Medulla oblongata (tissue), 1 donor: ENCODE measurements at regions not wholly inside any gene's neighbourhood (a gene's known extent, or its start where the extent isn't known, plus 50 kb on each side); places are given as distances from the start of the nearest gene placed in this dataset.

Source experiments
- DNase-seq: peaks from one replicate; pipeline ENCODE4 v3.0.0-alpha.2; 2015; ENCODE audit errors: extremely low spot score

DNA sequence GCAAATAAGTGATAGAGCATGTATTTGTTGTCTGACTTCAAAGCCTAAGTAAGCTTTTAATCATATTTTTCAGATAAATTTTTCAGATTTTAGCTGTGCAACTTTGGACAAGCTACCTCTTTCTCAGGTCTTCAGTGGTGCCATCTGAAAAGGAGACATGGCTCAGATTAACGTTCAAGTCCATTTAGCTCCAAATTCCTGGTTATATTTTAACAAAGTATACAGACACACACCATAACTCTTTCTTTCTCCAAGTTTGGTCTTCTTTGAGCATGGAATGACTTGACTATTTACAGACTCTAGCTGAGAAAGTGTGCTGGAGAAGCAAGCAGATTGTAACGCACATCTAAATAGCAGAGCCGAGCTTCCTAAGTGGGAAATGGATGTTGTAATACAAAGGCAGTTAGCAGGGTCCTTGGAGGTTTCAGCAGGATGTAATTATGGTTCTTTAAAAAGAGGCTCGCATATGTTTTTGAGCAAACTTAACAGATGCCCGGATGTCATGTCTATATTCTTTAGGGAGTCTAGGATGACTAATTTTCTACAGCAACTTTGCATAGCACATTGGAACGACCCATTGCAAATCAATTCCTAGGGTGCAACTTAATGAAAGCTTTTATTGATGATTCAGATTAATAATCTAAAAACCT, 128.1 kb upstream of the E2F8 start:
- no peak for DNase-seq

DNA sequence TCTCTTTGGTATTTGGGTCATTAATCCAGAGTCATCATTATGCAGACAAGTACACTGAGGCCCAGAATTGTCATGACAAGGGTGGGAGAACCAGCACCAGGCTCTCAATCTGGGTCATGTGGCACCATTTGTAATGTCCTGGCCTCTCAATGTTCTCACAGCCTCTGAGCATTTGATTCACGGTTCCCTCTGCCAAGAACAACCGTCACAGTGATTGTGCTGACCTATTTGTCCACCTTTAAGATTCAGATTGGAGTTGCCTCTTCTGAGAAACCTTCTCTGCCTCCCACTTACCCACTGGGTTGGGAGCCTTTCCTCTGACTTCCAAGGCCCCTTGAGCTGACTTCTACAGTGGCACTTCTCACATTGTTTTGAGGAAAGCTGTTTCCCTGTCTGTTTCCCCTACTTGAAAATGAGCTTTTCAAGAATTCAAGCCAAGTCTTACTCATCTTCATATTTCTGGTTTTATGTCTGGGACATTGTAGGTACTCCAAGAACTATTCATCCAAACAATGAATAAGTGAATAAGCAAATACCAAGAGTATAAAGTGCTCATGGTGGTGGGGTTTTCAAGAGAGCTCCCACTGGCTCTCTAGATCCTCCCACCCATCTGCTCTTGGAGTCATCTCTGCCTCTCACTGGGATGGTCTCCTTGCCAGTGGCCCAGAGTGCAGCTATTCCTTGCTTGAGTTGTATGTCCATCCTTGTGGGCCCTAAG, 126.4 kb upstream of the E2F8 start:
- DNase-seq = no peak

DNA sequence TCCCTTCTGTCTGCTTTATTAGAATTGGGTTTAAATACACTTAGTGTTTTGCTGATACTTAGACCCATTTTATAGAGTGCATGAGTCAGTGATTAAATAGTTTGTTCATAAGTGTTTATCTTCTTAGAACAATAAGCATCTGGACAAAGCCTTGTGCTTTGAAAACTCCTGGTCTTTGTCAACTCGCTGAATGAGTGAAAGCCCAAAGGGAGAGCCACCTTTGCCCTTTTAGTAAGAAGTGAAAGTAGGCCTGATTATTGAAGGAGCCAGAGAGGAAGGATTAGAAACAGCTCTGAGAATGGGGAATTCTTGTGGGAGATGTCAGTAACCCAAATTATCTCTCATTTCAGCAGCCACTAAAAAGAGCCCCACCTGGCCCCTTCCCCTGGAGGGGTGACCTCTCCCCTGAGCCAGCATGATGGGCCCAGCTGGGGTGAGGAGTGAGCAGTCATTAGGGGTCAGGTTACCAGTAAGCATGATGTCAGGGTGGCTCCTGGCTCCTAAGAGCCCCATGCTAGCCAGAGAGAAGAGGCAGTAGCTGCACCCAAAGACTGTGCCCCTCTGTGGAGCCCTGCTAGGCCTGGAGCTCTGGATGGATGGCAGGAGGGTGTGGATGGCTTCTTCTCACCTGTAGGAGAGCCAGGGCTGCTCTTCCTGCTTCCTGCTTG, 125.1 kb upstream of the E2F8 start:
- no peak for DNase-seq

DNA sequence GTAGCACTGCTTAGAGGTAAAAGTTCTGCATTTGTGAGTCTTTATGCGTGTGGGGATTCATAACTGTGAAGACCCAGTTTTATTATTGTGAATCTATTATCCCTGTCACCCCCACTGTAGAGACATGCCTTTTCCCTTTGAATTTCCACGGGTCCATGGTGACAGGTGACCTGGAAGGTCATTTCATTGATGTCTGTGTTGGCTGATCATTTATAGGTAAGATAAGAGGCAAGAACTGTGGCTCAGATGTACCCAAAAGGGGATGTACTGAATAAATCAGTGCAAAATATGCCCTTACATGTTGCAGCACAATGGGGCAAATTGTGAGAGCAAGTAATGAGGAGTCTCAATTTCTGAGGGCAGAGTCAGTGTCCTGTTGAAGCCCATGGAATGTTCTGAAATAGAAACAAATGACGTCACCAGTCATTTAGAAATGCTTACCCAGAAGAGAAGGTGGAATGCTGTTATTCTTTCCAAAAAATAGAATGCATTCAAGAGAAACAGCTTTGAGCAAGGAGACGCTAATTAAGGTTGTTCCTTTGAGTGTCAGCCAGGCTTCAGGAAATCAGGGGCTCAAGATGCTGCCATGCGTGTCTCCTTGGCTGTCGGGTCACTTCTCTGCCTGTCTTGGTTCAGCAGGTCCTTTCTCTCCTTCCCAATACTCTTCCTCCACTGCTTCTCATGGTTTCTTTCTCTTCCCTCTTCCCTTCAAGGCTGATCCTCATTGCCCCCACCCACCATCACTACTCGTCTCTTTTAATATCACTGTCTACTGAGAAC, 118.7 kb upstream of the E2F8 start:
- DNase-seq = no peak

DNA sequence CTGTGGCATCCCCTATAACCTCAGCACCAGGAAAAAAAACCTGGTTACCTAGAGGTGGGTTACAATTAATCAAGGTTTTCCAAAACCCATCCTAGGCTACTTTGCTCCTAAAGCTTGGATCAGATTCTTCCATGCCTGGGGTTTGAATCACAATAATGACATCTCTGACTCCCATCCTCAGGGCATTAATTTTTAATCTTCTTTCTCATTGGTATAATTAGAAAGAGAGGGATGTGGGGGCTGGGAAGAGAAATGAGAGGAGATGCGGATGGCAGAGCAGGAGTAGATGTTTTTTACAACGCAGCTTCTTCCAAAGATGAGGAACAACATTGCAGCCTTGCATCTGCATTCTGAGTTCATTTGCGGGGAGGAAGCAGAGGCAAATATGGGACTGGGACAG, 117.2 kb upstream of the E2F8 start:
- no peak for DNase-seq

DNA sequence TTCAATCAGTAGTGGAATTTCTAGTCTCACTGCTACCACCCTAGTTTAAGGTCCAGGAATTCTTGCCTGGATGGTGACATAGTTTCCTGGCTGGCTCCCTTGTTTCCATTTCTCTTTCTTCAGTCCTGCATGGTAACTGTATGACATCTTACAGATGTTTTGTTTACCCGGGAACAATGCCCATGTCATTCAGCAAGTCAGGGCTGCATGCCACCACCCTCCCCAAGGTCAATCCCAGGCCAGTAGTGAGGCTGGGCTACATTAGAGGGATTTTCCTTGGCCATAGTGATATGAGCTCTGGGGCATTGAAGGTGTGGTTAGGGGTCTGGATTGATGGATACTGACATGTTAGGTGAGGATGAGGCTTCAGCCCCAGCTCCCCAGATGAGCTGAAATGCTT, 114.9 kb upstream of the E2F8 start:
- no peak for DNase-seq

DNA sequence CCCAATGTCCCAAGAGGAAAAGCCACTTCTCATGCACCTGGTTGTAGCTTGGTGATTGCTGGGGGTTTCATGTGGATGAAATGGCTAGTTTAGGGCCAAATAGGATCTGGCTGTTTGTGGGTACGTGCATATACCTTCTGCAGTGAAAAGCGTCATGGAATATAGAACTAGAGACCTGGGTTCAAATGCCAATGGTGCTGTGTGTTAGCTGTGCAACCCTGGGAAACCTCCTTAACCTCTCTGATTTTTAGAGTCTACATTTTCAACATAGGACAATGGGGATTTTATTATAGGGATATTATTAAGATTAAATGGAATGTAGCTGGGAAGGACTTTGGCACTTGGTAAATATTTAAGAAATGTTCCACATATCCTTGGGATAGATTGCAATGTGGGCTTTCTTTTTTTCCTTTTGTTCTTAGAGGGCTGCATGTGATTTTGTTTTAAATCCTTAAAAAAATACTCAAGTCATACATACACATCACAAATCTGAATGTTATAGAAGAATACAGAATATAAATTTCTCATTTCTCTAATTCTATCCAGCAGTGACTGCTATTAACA, 112.6 kb upstream of the E2F8 start:
- DNase-seq = no peak

DNA sequence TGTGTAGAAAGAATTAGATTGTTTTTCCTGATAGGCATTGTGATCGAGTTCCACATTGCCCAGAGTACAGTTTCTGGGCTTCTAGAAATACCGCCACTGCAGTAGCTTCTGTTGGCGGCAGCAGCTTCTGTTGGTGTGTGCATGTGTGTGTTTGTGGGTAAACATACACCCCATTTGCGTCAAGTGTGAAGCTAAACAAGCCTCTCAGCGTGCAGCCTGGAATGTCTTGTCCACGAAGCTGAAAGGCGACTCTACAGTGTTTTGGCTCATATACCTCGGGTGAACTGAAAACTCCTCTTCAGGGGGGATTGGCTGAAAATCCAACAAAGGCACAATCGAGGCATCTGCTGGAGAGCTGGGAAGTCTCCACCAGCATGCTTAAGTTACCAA, 112.0 kb upstream of the E2F8 start:
- peak; percentile 17 for DNase-seq

DNA sequence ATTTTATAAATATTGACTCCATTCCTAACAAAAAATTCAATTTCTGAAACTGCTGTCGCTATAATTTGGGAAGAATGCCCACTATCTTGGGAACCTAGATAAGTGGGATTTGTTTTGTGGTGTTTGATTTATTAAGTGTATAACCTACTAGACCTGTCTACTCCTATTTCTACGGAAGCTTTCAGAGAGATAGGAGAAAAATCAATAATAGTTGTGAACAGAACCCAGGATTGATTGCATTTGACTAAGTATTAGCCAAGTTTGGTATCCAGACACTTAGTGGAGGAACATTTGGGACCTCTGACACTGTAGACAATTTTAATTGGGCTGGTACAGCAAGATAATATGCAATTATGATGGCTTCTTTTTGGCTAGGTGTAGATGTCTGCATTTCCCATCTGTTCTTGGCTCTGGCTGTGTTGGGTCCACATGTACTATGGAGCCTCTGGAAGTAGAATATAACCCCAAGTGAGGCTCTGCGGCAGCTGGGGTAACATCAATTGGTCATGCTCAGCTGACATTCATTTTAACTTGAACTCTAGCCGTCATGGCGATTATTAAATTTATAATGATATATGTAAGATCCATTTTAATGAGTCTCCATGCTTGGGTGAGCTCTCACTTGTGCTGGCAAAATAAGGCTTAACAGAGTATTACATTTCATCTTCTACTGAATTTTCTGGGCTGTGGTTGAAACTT, 111.5 kb upstream of the E2F8 start:
- DNase-seq = no peak

DNA sequence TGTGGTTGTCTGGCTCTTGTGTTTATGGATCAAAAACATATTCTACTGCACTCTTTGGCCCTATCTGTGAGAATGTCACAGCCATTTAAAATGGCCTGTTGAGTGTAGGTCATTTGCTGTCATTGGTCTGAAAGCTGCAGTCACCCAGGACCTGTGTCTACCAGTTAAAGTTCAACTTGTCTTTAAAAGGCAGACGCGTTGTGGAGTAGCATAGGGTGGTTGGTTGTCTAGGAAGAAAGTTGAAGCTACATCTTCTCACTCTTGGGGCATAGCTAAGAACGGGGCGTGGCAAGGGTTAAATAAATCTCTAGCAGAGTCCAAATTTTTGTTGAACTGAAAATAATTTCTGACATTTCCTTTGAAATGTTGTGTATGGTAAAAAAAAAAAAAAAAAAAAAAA, 110.7 kb upstream of the E2F8 start:
- DNase-seq = no peak

DNA sequence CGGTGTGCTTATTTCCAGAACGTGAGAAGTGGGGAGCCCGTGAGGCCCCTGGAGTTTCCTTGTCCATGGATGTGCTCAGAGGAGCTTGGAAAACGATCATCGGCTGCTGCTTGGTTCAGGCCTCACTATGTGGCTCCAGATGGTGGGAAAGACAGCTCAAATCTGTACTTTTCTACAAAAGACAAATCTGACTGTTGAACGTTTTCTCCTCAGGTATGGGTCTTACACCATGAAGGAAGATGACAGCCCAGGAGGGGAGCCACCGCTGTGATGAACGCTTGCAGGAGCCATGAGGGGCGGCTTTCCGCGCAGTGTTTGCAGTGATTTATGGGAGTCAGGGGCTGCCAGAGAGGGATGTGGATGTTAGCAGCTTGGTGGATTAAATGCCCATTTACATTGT, 109.4 kb upstream of the E2F8 start:
- DNase-seq = no peak

DNA sequence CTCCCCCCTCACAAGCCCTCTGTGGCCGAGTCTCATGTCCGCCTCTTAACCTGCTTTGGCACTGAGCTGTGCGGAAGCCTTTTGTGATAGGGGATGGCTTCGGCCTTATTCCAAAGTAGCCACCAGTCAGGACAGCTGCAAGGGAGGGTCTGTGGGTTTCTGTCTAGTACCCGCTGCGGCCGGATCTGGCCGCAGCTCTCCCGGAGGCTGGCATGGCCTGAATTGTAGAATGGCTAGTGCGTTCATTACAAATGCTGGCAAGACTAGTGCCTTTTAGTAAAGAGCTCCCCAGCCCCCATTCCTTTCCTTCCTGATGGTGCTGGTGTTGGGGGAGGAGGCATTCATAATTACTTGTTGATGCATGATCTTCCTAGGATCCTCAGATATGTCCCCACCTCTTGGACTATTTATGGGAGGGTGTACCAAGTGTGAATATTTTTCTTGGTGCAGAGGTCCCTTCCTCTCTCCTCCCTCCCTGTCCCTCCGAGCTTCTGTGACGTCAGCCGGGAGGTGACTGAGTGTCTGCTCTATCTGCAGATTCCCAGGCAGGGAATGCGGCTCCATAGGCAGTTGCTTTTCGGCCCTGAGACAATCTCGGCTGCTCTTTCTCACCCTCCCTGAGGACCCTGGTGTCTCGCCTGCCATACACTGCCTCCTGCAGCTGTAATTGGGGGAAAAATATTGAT, 108.7 kb upstream of the E2F8 start:
- peak; percentile 67 for DNase-seq

DNA sequence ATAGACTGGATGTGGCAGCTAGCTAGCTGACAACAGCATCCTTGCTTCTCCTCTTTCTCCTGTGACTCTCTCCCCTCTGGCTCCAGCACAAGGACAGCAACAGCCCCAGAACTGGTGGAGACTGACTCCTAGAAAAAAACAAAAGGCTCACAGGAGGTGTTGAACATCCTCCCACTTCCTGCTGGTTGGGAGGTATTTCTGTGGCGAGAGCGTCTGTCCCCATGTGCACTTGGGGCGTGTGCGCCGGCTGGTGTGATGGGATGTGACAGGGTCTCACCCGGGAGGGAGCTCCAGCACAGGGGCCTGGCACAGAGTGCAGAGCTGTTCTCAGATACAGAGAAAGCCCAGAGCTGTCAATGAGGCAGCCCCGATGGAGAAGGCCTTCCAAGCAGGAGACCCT, 107.2 kb upstream of the E2F8 start:
- no peak for DNase-seq

DNA sequence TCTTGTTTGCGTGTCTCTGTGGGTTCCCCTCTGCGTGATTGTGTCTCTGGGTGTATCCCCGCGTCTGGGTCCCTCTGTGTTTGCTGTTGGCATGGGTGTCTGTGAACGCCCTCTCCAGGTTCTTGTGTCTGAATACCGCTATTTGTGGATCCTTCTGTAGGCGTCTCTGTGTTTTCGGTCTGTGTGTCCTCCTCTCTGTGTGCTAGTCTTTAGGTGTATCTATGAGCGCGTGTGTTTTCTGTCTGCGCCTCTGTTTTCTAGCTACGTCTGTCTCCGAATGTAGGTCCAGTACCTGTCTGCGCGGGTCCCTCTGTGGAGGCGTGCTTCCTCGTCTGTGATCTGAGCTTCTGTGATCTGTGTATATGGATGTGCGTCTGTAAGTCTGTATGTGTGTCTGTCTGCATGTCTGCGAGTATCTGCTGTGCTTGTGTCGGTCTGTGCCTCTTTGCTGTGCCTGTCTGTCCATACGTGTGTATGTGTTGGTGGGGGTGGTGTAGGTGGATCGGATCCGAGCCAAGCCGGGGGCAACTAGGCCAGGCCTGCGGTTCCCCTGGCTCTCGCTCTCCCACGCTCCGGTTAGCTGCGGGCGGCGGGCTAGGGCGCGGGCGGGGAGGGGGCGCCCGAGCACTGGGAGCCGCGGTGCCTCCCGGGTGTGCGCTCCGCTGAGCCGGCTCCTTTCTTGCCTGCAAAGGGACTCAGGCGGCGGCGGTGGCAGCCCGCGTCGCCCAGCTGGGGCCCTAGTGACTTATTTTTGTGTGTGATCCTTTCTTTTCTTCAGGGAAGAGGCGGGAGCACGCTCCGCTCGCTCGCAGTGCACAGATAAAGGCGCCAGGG, 105.3 kb upstream of the E2F8 start:
- DNase-seq = peak; percentile 55

DNA sequence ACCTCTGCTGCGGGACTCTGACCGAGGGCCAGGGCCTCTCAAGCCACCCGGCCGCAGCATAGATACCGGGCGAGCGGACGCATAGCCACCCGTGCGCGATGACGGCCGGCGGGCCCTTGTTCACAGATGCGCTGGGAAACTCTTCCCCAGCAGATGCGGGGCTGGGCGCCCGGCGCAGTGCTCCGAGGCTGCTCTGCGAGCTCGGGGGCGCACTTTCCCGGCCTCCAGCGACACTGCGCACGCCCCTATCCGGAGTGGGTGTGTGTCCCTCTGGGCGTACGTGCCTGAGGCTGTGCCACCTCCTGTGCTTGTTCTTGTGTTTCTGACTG, 104.7 kb upstream of the E2F8 start:
- no peak for DNase-seq

DNA sequence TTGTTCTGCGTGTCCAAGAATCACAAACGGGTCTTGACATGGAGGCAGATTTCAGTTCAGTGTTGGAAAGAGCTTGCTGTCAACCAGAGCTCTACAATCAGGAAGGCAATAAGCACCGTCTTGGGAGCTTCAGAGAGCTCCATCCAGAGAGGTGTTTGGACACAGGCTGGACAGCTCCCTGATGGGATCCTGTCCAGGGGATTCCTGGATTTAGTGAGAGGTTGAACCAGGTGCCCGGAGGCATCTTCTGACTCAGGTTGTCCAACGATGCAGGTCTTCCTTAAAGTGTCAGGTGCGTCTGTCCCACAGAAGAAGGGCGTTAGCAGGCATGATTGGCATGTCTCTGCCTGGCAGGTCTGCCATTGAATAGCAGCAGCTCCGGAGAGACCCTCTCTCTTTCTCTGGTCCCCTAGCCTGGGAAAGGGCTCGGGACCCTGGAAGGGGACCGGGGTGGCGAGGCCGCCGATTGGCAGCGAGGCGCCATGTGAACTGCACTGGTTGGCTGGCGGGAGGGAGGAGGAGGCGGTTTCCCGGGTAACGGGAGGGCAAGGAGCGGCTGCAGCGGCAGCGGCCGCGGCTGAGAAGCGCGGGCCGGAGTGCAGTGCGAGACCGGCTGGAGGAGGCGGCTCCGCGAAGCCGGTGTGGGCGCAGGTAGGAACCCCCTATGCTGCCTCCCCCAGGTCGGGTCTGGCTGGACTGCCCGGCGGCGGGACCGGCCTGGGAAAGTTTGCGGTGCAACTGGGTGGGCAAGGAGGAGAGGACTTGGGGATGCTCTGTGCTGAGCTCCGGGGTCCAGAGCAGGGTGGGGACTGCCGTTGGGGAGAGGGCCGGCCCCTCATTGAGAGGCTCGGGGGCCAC, 104.1 kb upstream of the E2F8 start:
- peak; percentile 65 for DNase-seq

DNA sequence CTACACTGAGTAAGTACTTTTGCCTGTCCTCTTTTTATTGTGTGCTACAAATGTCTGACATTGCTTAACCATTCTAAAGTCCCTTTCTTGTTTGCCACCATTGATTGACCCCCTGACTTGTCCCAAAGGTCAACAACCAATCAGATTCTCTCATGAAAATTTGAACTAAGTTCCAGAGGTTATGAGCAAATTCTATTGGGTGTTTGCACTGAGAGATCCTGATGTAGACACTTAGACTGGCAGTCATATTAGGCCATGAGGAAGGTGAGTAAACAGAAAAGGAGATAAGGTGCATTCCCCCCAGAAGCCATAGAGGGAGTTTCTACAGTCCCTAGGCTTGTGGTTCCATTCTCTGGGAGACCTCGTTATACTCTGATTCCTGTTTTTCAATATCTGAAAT, 101.3 kb upstream of the E2F8 start:
- no peak for DNase-seq

DNA sequence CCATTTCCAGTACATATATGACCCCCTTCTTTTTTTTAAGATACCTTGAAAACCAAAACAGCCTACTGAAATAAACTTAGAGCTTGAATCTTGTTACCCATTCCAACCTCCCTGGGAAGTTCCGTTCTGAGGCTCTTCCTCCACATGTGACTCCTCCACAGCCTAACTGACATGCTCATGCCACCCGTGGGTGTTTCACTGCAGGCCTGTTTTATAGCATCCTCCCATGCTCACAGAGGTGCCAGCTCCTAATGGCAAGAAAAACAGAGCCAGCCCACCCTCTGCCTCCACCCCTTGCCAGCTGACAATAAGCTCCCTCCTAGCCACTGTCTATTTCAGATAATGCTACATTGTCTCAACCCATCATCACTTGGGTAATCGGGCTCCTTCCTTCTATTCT, 97.6 kb upstream of the E2F8 start:
- DNase-seq = no peak

DNA sequence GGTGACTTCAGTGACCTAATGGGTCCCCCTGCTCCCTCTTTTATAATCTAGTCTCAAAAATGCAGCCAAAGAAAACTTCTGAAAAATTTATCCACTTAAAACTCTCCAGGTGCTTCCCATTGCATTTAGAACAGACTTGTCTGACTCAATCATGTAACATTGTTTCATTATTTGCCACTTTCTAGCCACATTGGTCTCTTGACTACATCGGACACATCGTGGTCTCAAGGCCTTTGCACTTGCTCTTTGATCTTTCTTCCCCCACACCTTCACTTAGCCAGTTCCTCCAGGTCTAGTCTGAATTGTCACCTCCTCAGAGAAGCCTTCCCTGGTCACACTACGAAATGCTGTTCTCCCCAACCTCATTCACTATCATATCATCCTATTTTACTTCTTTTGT, 97.0 kb upstream of the E2F8 start:
- DNase-seq = no peak
